Adrenal gland (tissue), 5 donors: ENCODE measurements at regions not wholly inside any gene's neighbourhood (a gene's known extent, or its start where the extent isn't known, plus 50 kb on each side); places are given as distances from the start of the nearest gene placed in this dataset.

Experiments
- POLR2A ChIP-seq, 2 donors: fragments of 450-650 bp; IDR thresholded peaks; one replicate each; pipeline ENCODE4 v1.6.1; 2017; ENCODE audit warnings: antibody characterized with exemption in 2 of 2, mild to moderate bottlenecking in 2 of 2, moderate library complexity in 1 of 2
- TF ChIP-seq, protein P1 (sequence below), 6 experiments: fragments of 450-650 bp in 4 of 6; fragments of 200-600 bp in 2 of 6; sonication (generic) in 1 of 6; IDR thresholded peaks; 1 replicate in 5 of 6; 2 replicates in 1 of 6; pipeline versions ENCODE4 v1.5.1 to v1.8.0; 2016 to 2021; ENCODE audit warnings: antibody characterized with exemption in 6 of 6, mild to moderate bottlenecking in 2 of 6, moderate library complexity in 1 of 6
- donor health status: DM: no; HTN: no; CAD: no.

DNA sequence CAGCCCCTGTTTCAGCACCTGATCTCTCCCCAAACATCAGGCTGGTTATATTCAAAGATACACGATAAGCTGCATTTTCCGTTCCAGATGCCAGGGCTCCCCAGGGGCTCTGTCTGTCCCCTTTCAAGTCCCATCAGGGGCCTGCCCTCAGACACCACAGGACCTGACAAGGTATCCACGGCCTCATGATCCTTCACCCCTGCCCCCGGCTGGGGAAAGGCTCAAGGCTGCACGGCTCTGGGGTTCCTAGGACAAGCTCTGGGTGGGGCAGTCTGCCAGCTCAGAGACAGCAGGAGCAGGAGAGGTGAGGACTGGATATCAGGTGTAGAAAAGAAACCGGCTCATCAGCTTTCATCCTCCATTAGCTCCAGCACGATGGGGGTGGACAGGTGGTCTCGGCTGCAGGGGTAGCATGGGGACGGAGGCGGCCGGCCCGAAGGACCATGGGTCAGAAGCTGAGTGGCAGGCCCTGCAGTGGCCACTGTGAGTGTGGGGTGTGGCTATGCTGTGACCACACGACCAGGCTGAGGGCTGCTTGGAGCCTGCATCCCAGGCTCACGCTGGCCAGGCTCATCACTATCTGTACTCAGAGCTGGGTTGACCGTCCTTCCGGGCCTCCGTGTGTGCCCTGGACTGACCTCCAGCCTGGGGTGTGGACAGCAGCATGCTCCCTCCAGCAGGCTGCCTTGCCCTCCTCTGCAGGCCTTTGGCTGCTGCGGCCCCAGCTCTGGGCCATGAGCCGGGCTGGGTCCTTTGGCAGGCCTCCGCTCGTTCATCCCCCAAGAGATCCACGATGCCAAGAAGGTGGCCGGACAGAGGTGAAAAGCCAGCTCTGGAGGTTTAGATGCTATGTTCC is 386.2 kb downstream of the THBS2 start:
- TF ChIP-seq, protein P1, sequence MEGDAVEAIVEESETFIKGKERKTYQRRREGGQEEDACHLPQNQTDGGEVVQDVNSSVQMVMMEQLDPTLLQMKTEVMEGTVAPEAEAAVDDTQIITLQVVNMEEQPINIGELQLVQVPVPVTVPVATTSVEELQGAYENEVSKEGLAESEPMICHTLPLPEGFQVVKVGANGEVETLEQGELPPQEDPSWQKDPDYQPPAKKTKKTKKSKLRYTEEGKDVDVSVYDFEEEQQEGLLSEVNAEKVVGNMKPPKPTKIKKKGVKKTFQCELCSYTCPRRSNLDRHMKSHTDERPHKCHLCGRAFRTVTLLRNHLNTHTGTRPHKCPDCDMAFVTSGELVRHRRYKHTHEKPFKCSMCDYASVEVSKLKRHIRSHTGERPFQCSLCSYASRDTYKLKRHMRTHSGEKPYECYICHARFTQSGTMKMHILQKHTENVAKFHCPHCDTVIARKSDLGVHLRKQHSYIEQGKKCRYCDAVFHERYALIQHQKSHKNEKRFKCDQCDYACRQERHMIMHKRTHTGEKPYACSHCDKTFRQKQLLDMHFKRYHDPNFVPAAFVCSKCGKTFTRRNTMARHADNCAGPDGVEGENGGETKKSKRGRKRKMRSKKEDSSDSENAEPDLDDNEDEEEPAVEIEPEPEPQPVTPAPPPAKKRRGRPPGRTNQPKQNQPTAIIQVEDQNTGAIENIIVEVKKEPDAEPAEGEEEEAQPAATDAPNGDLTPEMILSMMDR (IDR thresholded peaks at IDR 0.05), result no peak
- TF ChIP-seq POLR2A (IDR thresholded peaks at IDR 0.05), result no peak
